ENCODE measurements at regions not wholly inside any gene's neighbourhood (a gene's known extent, or its start where the extent isn't known, plus 50 kb on each side); places are given as distances from the start of the nearest gene placed in this dataset.

DNA sequence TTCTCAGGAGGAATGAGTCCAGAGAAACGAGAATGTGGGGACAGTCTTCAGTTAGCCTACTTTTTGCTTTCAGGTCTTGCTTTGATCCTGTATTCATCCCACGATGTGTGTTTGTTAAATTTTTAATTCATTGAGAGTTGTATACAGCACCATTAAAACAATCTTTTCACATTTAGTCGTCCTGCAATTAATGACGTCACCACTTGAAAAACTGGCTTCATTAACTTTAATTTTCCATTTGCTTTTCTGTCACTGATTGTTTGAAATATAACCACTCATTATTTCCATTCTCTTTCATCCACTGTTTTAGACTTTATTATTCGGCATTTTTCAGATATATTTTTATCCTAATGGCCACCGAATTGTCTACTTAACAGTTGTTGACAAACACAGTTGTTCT is 146.9 kb downstream of the TFEC start:
- Histone ChIP-seq H3K9me3 (ENCODE audit: low read length) (no peaks in the 10 kb centered on the region), H3K4me3 (ENCODE audit: low read length) (no peak overlapping the region), H3K36me3 (ENCODE audit: insufficient read depth, low read length) (no peaks in the 10 kb centered on the region), H3F3A (ENCODE audit: insufficient read depth, low read length, poor library complexity, severe bottlenecking) (no peaks in the 10 kb centered on the region), H3K4me2 (ENCODE audit: low read length) (no peak overlapping the region), H2AFZ (ENCODE audit: low read depth, low read length) (no peak overlapping the region), H3K9me2 (ENCODE audit: insufficient read depth, low read length) (no peaks in the 10 kb centered on the region), H3K79me2 (replicated peaks; ENCODE audit: insufficient read depth, low read length) (no peaks in the 10 kb centered on the region), H3K27me3 (ENCODE audit: insufficient read depth, low read depth, low read length) (no peaks in the 10 kb centered on the region), H4K20me1 (ENCODE audit: insufficient read depth) (no peaks in the 10 kb centered on the region), H3K27ac (ENCODE audit: low read length) (no peak overlapping the region), H3K9ac (ENCODE audit: low read length) (no peak overlapping the region)
- TF ChIP-seq SMC3 (conservative IDR thresholded peaks at IDR 0.05; ENCODE audit: poor library complexity) (no peak), POLR2AphosphoS5 (IDR thresholded peaks at IDR 0.05) (no peak), TAF1 (IDR thresholded peaks at IDR 0.05; ENCODE audit: low read depth) (no peak), EP300 (conservative IDR thresholded peaks at IDR 0.05; ENCODE audit: poor library complexity, severe bottlenecking) (no peak), MXI1 (conservative IDR thresholded peaks at IDR 0.05; ENCODE audit: poor library complexity, severe bottlenecking) (no peak), EZH2 (IDR thresholded peaks at IDR 0.05; ENCODE audit: borderline replicate concordance, insufficient read depth, low read length, poor library complexity, severe bottlenecking) (no peak), RAD21 (conservative IDR thresholded peaks at IDR 0.05) (no peak)
- TF ChIP-seq, protein P1, sequence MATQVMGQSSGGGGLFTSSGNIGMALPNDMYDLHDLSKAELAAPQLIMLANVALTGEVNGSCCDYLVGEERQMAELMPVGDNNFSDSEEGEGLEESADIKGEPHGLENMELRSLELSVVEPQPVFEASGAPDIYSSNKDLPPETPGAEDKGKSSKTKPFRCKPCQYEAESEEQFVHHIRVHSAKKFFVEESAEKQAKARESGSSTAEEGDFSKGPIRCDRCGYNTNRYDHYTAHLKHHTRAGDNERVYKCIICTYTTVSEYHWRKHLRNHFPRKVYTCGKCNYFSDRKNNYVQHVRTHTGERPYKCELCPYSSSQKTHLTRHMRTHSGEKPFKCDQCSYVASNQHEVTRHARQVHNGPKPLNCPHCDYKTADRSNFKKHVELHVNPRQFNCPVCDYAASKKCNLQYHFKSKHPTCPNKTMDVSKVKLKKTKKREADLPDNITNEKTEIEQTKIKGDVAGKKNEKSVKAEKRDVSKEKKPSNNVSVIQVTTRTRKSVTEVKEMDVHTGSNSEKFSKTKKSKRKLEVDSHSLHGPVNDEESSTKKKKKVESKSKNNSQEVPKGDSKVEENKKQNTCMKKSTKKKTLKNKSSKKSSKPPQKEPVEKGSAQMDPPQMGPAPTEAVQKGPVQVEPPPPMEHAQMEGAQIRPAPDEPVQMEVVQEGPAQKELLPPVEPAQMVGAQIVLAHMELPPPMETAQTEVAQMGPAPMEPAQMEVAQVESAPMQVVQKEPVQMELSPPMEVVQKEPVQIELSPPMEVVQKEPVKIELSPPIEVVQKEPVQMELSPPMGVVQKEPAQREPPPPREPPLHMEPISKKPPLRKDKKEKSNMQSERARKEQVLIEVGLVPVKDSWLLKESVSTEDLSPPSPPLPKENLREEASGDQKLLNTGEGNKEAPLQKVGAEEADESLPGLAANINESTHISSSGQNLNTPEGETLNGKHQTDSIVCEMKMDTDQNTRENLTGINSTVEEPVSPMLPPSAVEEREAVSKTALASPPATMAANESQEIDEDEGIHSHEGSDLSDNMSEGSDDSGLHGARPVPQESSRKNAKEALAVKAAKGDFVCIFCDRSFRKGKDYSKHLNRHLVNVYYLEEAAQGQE (IDR thresholded peaks at IDR 0.05; ENCODE audit: borderline replicate concordance), result no peak
- TF ChIP-seq, protein P2, sequence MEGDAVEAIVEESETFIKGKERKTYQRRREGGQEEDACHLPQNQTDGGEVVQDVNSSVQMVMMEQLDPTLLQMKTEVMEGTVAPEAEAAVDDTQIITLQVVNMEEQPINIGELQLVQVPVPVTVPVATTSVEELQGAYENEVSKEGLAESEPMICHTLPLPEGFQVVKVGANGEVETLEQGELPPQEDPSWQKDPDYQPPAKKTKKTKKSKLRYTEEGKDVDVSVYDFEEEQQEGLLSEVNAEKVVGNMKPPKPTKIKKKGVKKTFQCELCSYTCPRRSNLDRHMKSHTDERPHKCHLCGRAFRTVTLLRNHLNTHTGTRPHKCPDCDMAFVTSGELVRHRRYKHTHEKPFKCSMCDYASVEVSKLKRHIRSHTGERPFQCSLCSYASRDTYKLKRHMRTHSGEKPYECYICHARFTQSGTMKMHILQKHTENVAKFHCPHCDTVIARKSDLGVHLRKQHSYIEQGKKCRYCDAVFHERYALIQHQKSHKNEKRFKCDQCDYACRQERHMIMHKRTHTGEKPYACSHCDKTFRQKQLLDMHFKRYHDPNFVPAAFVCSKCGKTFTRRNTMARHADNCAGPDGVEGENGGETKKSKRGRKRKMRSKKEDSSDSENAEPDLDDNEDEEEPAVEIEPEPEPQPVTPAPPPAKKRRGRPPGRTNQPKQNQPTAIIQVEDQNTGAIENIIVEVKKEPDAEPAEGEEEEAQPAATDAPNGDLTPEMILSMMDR (IDR thresholded peaks at IDR 0.05; ENCODE audit: poor library complexity, severe bottlenecking), result no peak

DNA sequence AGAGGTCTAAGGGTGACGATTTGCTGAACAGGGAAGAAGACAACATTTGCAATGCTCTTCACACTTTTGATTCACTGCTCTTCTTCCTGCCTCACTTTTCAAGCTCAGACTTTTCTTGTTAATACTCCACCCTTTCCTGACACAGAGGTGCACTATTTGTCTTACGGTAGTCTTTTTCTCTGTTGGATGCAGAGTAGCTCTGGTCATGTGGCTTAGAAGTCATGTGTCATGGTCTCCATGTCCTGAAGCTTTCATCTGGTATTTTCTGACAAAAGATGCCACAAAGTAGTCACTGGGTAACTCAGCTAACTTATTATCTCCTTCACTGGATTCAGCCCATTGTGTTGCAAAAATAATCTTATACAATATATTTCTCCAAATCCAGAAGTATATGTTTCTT is 149.1 kb downstream of the TFEC start:
- TF ChIP-seq, protein P1 (IDR thresholded peaks at IDR 0.05; ENCODE audit: borderline replicate concordance), result no peak
- TF ChIP-seq RAD21 (conservative IDR thresholded peaks at IDR 0.05), result no peak
- TF ChIP-seq TAF1 (IDR thresholded peaks at IDR 0.05; ENCODE audit: low read depth), result no peak
- TF ChIP-seq, protein P2 (IDR thresholded peaks at IDR 0.05; ENCODE audit: poor library complexity, severe bottlenecking), result no peak
- no peak for TF ChIP-seq POLR2AphosphoS5 (IDR thresholded peaks at IDR 0.05)
- no peak for TF ChIP-seq EZH2 (IDR thresholded peaks at IDR 0.05; ENCODE audit: borderline replicate concordance, insufficient read depth, low read length, poor library complexity, severe bottlenecking)
- no peak for TF ChIP-seq SMC3 (conservative IDR thresholded peaks at IDR 0.05; ENCODE audit: poor library complexity)
- TF ChIP-seq EP300 (conservative IDR thresholded peaks at IDR 0.05; ENCODE audit: poor library complexity, severe bottlenecking), result no peak
- H3K9me3 ChIP-seq (ENCODE audit: low read length), result no peaks in the 10 kb centered on the region
- no peak overlapping the region for H3K4me2 ChIP-seq (ENCODE audit: low read length)
- no peaks in the 10 kb centered on the region for H4K20me1 ChIP-seq (ENCODE audit: insufficient read depth)
- H3K9ac ChIP-seq (ENCODE audit: low read length), result no peak overlapping the region
- no peaks in the 10 kb centered on the region for H3K36me3 ChIP-seq (ENCODE audit: insufficient read depth, low read length)
- no peak overlapping the region for H2AFZ ChIP-seq (ENCODE audit: low read depth, low read length)
- H3K9me2 ChIP-seq (ENCODE audit: insufficient read depth, low read length), result no peaks in the 10 kb centered on the region
- H3F3A ChIP-seq (ENCODE audit: insufficient read depth, low read length, poor library complexity, severe bottlenecking), result no peaks in the 10 kb centered on the region
- H3K4me3 ChIP-seq (ENCODE audit: low read length), result no peak overlapping the region
- H3K79me2 ChIP-seq (replicated peaks; ENCODE audit: insufficient read depth, low read length), result no peaks in the 10 kb centered on the region
- H3K27me3 ChIP-seq (ENCODE audit: insufficient read depth, low read depth, low read length), result no peaks in the 10 kb centered on the region
- no peak overlapping the region for H3K27ac ChIP-seq (ENCODE audit: low read length)

Measured in neural cell (in vitro differentiated cells).